HEK293 (cell line): ENCODE measurements at regions not wholly inside any gene's neighbourhood (a gene's known extent, or its start where the extent isn't known, plus 50 kb on each side); places are given as distances from the start of the nearest gene placed in this dataset.

Source experiments
- CTCF ChIP-seq: fragments of 450-650 bp; formaldehyde crosslinking; IDR thresholded peaks from 2 replicates; pipeline ENCODE4 v1.5.1; 2016; ENCODE audit warnings: missing biosample characterization, missing genetic modification characterization
- PATZ1 ChIP-seq: fragments of 450-650 bp; formaldehyde crosslinking; IDR thresholded peaks from 2 replicates; pipeline ENCODE4 v1.5.1; 2016; ENCODE audit warnings: missing biosample characterization, missing genetic modification characterization
- REPIN1 ChIP-seq: fragments of 450-650 bp; formaldehyde crosslinking; IDR thresholded peaks from 2 replicates; pipeline ENCODE4 v1.5.1; 2017; ENCODE audit warnings: missing biosample characterization, missing genetic modification characterization, low read depth
- ZBTB10 ChIP-seq: fragments of 450-650 bp; formaldehyde crosslinking; IDR thresholded peaks from 2 replicates; pipeline ENCODE4 v1.5.1; 2016; ENCODE audit warnings: missing biosample characterization, missing genetic modification characterization
- ZNF18 ChIP-seq: fragments of 450-650 bp; formaldehyde crosslinking; IDR thresholded peaks from 2 replicates; pipeline ENCODE4 v1.5.1; 2016; ENCODE audit warnings: missing biosample characterization, missing genetic modification characterization
- ZNF23 ChIP-seq: fragments of 450-650 bp; formaldehyde crosslinking; IDR thresholded peaks from 2 replicates; pipeline ENCODE4 v1.5.1; 2016; ENCODE audit warnings: missing biosample characterization, missing genetic modification characterization, borderline replicate concordance
- ZNF391 ChIP-seq: fragments of 450-650 bp; formaldehyde crosslinking; IDR thresholded peaks from 2 replicates; pipeline ENCODE4 v1.5.1; 2016; ENCODE audit warnings: low read depth, missing biosample characterization, missing genetic modification characterization, borderline replicate concordance
- ZNF501 ChIP-seq: fragments of 450-650 bp; formaldehyde crosslinking; IDR thresholded peaks from 2 replicates; pipeline ENCODE4 v1.5.1; 2016; ENCODE audit warnings: missing biosample characterization, missing genetic modification characterization

- TF ChIP-seq ZBTB10 (tag by site-specific recombination) (no peak), CTCF (tag by site-specific recombination) (no peak), ZNF391 (tag by site-specific recombination) (no peak), ZNF23 (tag by site-specific recombination) (no peak), PATZ1 (no peak), REPIN1 (no peak), ZNF501 (no peak), ZNF18 (tag by site-specific recombination) (no peak)
Observed at GRCh38 chr16:76175718-76176117, 101.5 kb upstream of the CNTNAP4 start.
